SU-DHL-6 (cell line): ENCODE measurements at regions not wholly inside any gene's neighbourhood (a gene's known extent, or its start where the extent isn't known, plus 50 kb on each side); places are given as distances from the start of the nearest gene placed in this dataset.

Experiments used
- H2AFZ ChIP-seq: fragments of 200-600 bp; sonication (generic); 2 replicates; pipeline ENCODE4 v1.6.1; 2014; ENCODE audit warnings: low read depth, mild to moderate bottlenecking, moderate library complexity, mixed read lengths, antibody characterized with exemption, low read length; ENCODE audit not compliant: severe bottlenecking
- H3F3A ChIP-seq: fragments of 200-600 bp; shearing (Covaris generic); 2 replicates; pipeline ENCODE4 v1.6.0; 2016; ENCODE audit warnings: antibody characterized with exemption, mild to moderate bottlenecking; ENCODE audit not compliant: insufficient read depth
- H3K27ac ChIP-seq: fragments of 200-600 bp; sonication (generic); 2 replicates; pipeline ENCODE4 v1.5.1; 2016; ENCODE audit warnings: low read depth, mild to moderate bottlenecking, low read length, moderate library complexity, mixed read lengths
- H3K27me3 ChIP-seq: fragments of 200-600 bp; sonication (generic), shearing (Covaris generic); 2 replicates; pipeline ENCODE4 v1.6.0; 2014; ENCODE audit warnings: mild to moderate bottlenecking, low read length
- H3K36me3 ChIP-seq: fragments of 200-600 bp; sonication (generic); 2 replicates; pipeline ENCODE4 v1.6.1; 2014; ENCODE audit warnings: mild to moderate bottlenecking, low read length, mixed read lengths
- H3K4me2 ChIP-seq: fragments of 300-600, 200-600 bp; shearing (Covaris generic), sonication (generic); 2 replicates; pipeline ENCODE4 v1.6.0; 2014; ENCODE audit warnings: low read length, low read depth, mild to moderate bottlenecking; ENCODE audit not compliant: poor library complexity, severe bottlenecking
- H3K4me3 ChIP-seq: fragments of 200-600 bp; sonication (generic); 2 replicates; pipeline ENCODE4 v1.5.1; 2014; ENCODE audit warnings: antibody characterized with exemption, low read length, mild to moderate bottlenecking, mixed read lengths; ENCODE audit not compliant: insufficient read depth, poor library complexity, severe bottlenecking
- H3K79me2 ChIP-seq: fragments of 200-600 bp; sonication (generic); 2 replicates; pipeline ENCODE4 v1.6.1; 2014; ENCODE audit warnings: mild to moderate bottlenecking, low read length, moderate library complexity; ENCODE audit not compliant: insufficient read depth
- H3K9ac ChIP-seq: fragments of 200-600 bp; sonication (generic); 2 replicates; pipeline ENCODE4 v1.7.0; 2014; ENCODE audit warnings: mild to moderate bottlenecking, low read length
- H3K9me2 ChIP-seq: fragments of 200-600 bp; sonication (generic); replicated peaks from 2 replicates; pipeline ENCODE4 v1.6.1; 2014; ENCODE audit warnings: low read length; ENCODE audit not compliant: insufficient read depth
- H3K9me3 ChIP-seq: fragments of 200-600 bp; sonication (generic); 2 replicates; pipeline ENCODE4 v1.6.1; 2014; ENCODE audit warnings: low read length, mixed read lengths; ENCODE audit not compliant: insufficient read depth
- H4K20me1 ChIP-seq: fragments of 200-600 bp; sonication (generic); 2 replicates; pipeline ENCODE4 v1.6.1; 2014; ENCODE audit warnings: low read depth, mild to moderate bottlenecking, antibody characterized with exemption, low read length, moderate library complexity, mixed read lengths
- CTCF ChIP-seq: fragments of 200-600 bp; sonication (generic); IDR thresholded peaks from one replicate; pipeline ENCODE4 v1.5.1; 2017; ENCODE audit warnings: antibody characterized with exemption, mild to moderate bottlenecking, low read length, moderate library complexity; ENCODE audit not compliant: insufficient read depth, poor library complexity, severe bottlenecking
- EZH2phosphoT487 ChIP-seq: fragments of 200-600 bp; sonication (generic), shearing (Covaris generic); conservative IDR thresholded peaks from 2 replicates; pipeline ENCODE4 v1.6.1; 2018; ENCODE audit warnings: mild to moderate bottlenecking, antibody characterized with exemption, low read length, moderate library complexity, mixed read lengths

DNA sequence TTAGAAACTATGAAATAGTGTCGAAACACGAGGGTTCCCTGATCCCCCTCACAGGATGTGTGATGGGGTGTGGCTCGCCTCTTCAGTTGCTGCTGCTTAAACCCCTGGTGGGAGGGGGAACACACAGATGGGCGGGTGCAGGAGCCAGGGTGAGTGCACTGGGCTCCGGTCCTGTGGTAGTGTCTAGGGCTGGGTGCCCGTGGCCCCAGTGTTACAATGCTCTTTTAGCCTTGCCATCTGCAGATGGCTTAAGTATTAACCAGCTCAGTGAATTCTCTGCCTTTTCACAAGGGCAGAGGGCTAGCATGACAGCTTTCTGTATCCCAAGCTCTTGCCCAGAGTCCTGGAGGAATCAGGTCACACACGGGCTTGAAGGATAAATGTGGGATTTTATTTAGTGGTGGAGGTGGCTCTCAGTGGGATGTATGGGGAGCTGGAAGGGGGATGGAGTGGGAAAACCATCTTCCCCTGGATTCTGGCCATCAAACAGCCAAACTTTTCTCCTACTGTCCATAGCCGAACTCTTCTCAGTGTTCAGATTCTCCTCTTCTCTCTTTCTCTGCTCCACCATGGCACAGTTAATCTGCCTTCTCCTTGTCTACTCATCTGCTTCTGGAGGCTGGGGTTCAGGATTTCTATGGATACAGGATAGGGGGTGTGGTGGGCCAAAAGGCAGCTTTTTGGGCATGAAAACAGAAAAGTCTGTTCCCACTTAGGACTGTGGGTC is 659.0 kb downstream of the EPM2A start:
- no peaks in the 10 kb centered on the region for H3F3A ChIP-seq
- H3K9me3 ChIP-seq: no peaks in the 10 kb centered on the region
- no peaks in the 10 kb centered on the region for H4K20me1 ChIP-seq
- no peak overlapping the region for H2AFZ ChIP-seq
- no peak overlapping the region for H3K4me3 ChIP-seq
- H3K27ac ChIP-seq: no peak overlapping the region
- H3K27me3 ChIP-seq: no peaks in the 10 kb centered on the region
- H3K9ac ChIP-seq: no peak overlapping the region
- no peaks in the 10 kb centered on the region for H3K9me2 ChIP-seq
- no peak overlapping the region for H3K4me2 ChIP-seq
- H3K79me2 ChIP-seq: no peaks in the 10 kb centered on the region
- no peaks in the 10 kb centered on the region for H3K36me3 ChIP-seq
- TF ChIP-seq CTCF (no peak), EZH2phosphoT487 (no peak)

- no peak overlapping the region for H3K9ac ChIP-seq
- no peak overlapping the region for H3K4me3 ChIP-seq
- TF ChIP-seq CTCF: no peak
- TF ChIP-seq EZH2phosphoT487: no peak
- H3K27me3 ChIP-seq: no peaks in the 10 kb centered on the region
- no peaks in the 10 kb centered on the region for H3K36me3 ChIP-seq
- no peaks in the 10 kb centered on the region for H3K79me2 ChIP-seq
- no peak overlapping the region for H2AFZ ChIP-seq
- H3K4me2 ChIP-seq: no peak overlapping the region
- no peaks in the 10 kb centered on the region for H3K9me2 ChIP-seq
- H3K9me3 ChIP-seq: no peaks in the 10 kb centered on the region
- H3F3A ChIP-seq: no peaks in the 10 kb centered on the region
- no peaks in the 10 kb centered on the region for H4K20me1 ChIP-seq
- no peak overlapping the region for H3K27ac ChIP-seq
These were observed 657.9 kb downstream of the EPM2A start for GRCh38 chr6:145077382-145077781.

GRCh38 chr6:145080651-145081050 is 654.7 kb downstream of the EPM2A start:
- Histone ChIP-seq H3K27ac (no peak overlapping the region), H3K9me3 (no peaks in the 10 kb centered on the region), H3F3A (no peaks in the 10 kb centered on the region), H4K20me1 (no peaks in the 10 kb centered on the region), H3K27me3 (no peaks in the 10 kb centered on the region), H3K4me2 (no peak overlapping the region), H3K4me3 (no peak overlapping the region), H3K79me2 (no peaks in the 10 kb centered on the region), H3K9ac (no peak overlapping the region), H3K9me2 (no peaks in the 10 kb centered on the region), H3K36me3 (no peaks in the 10 kb centered on the region), H2AFZ (no peak overlapping the region)
- no peak for TF ChIP-seq EZH2phosphoT487

GRCh38 chr6:145081677-145082076 is 653.6 kb downstream of the EPM2A start:
- H3K4me3 ChIP-seq: no peak overlapping the region

More at GRCh38 chr6:145081677-145082076, 653.6 kb downstream of the EPM2A start:
- Histone ChIP-seq H3K79me2 (no peaks in the 10 kb centered on the region), H3K27ac (no peak overlapping the region), H3K36me3 (no peaks in the 10 kb centered on the region), H3K27me3 (no peaks in the 10 kb centered on the region), H4K20me1 (no peaks in the 10 kb centered on the region), H3K9me3 (no peaks in the 10 kb centered on the region), H3F3A (no peaks in the 10 kb centered on the region), H2AFZ (no peak overlapping the region), H3K9me2 (no peaks in the 10 kb centered on the region), H3K4me2 (no peak overlapping the region), H3K9ac (no peak overlapping the region)
- TF ChIP-seq EZH2phosphoT487: no peak
- no peak for TF ChIP-seq CTCF
